Tibial artery (tissue), 4 donors: ENCODE measurements at regions not wholly inside any gene's neighbourhood (a gene's known extent, or its start where the extent isn't known, plus 50 kb on each side); places are given as distances from the start of the nearest gene placed in this dataset.

Source experiments
- DNase-seq, 2 donors: peaks; one replicate each; pipeline ENCODE4 v3.0.0-alpha.2; 2019
- H3K27ac ChIP-seq, 2 donors: fragments of 200-600 bp; sonication (generic) in 1 of 2; 1 replicate in 1 of 2; 2 replicates in 1 of 2; pipeline ENCODE4 v1.5.1; 2018 to 2019; ENCODE audit warnings: mild to moderate bottlenecking in 1 of 2
- H3K27me3 ChIP-seq, 2 donors: fragments of 200-600 bp; sonication (generic) in 1 of 2; one replicate each; pipeline versions ENCODE4 v1.5.1 to v1.6.0; 2016 to 2019
- H3K36me3 ChIP-seq, 3 donors: fragments of 200-600 bp; sonication (generic) in 2 of 3; one replicate each; pipeline ENCODE4 v1.5.1; 2016 to 2019; ENCODE audit warnings: mild to moderate bottlenecking in 2 of 3
- H3K4me1 ChIP-seq, 4 donors: fragments of 200-600 bp; sonication (generic) in 2 of 4; 1 replicate in 3 of 4; 2 replicates in 1 of 4; pipeline ENCODE4 v1.5.1; 2016 to 2019
- H3K4me3 ChIP-seq, 2 donors: fragments of 200-600 bp; sonication (generic) in 1 of 2; 1 replicate in 1 of 2; 2 replicates in 1 of 2; pipeline ENCODE4 v1.5.1; 2018 to 2019; ENCODE audit warnings: mild to moderate bottlenecking in 2 of 2
- H3K9me3 ChIP-seq, 3 donors: fragments of 200-600 bp; sonication (generic) in 1 of 3; one replicate each; pipeline ENCODE4 v1.5.1; 2016 to 2019
- intact Hi-C: fragments of 100-400 bp; cut with DNase I; formaldehyde crosslinking; loops from one replicate; pipeline ENCODE4 v1.15.0; 2023; ENCODE audit warnings: low total_unique reads
- TF ChIP-seq, protein P1 (sequence below), 2 experiments: fragments of 200-600 bp in 1 of 2; fragments of 450-650 bp in 1 of 2; IDR thresholded peaks; one replicate each; pipeline ENCODE4 v1.5.1; 2017 to 2019; ENCODE audit warnings: antibody characterized with exemption in 2 of 2, mild to moderate bottlenecking in 1 of 2, moderate library complexity in 1 of 2

DNA sequence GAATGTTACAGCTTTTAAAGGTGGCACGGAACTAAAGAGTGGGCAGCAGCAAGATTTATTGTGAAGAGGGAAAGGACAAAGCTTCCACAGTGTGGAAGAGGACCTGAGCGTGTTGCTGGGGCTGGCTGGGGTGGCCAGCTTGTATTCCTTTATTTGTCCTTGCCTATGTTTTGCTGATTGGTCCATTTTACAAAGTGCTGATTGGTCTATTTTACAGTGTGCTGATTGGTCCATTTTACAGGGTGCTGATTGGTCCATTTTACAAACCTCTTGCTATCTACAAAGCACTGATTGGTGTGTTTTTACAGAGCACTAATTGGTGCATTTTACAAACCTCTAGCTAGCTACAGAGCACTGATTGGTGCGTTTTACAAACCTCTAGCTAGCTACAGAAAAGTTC, 109.7 kb upstream of the DDX18 start:
- TF ChIP-seq, protein P1, sequence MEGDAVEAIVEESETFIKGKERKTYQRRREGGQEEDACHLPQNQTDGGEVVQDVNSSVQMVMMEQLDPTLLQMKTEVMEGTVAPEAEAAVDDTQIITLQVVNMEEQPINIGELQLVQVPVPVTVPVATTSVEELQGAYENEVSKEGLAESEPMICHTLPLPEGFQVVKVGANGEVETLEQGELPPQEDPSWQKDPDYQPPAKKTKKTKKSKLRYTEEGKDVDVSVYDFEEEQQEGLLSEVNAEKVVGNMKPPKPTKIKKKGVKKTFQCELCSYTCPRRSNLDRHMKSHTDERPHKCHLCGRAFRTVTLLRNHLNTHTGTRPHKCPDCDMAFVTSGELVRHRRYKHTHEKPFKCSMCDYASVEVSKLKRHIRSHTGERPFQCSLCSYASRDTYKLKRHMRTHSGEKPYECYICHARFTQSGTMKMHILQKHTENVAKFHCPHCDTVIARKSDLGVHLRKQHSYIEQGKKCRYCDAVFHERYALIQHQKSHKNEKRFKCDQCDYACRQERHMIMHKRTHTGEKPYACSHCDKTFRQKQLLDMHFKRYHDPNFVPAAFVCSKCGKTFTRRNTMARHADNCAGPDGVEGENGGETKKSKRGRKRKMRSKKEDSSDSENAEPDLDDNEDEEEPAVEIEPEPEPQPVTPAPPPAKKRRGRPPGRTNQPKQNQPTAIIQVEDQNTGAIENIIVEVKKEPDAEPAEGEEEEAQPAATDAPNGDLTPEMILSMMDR (IDR thresholded peaks at IDR 0.05) = no peak
- DNase-seq = no peak
- Histone ChIP-seq H3K4me1 (no peaks in the 10 kb centered on the region), H3K27ac (no peak overlapping the region), H3K4me3 (no peak overlapping the region), H3K36me3 (no peaks in the 10 kb centered on the region), H3K9me3 (no peaks in the 10 kb centered on the region), H3K27me3 (no peaks in the 10 kb centered on the region)
- intact Hi-C loops = no loop called here

DNA sequence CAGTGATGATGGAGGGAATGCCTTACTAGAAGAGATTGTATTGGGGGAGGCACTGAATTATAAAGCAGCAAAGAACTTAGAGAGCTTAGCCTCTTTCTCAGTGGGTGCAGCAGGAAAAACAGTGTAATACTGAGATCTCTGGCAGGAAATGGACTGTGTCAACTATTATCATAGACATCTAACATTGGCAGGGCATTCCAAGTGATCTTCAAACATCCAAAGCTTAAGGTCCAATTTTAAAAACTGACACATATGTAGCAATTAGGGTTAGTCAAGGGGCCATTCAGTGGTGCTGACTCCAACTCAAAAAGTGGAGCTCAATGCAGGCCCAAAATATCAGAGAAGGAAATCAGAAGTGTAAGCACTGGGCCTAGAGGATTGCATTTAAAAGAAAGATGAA, 106.6 kb upstream of the DDX18 start:
- TF ChIP-seq, protein P1 (IDR thresholded peaks at IDR 0.05) = no peak
- H3K36me3 ChIP-seq = no peaks in the 10 kb centered on the region
- H3K9me3 ChIP-seq = no peaks in the 10 kb centered on the region
- intact Hi-C loops = no loop called here
- no peak overlapping the region for H3K27ac ChIP-seq
- no peaks in the 10 kb centered on the region for H3K27me3 ChIP-seq
- H3K4me3 ChIP-seq = no peak overlapping the region
- no peak for DNase-seq
- H3K4me1 ChIP-seq = no peaks in the 10 kb centered on the region

DNA sequence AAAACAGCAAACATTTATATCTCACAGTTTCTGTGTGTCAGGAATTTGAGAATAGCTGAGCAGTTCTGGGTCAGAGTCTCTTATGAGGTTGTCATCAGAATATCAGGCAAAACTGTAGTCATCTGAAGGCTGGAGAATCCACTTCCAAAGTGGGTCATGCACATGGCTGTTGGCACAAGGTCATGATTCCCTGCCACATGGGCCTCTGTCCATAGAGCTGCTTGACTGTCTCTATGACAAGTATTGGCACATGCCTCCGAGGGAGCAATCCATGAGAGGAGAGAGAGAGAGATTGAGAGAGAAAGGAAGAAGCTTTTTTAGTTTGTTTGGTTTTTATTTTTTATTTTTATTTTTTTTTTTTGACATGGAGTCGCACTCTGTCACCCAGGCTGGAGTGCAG, 101.8 kb upstream of the DDX18 start:
- H3K4me1 ChIP-seq = no peaks in the 10 kb centered on the region
- H3K4me3 ChIP-seq = no peak overlapping the region
- H3K36me3 ChIP-seq = no peaks in the 10 kb centered on the region
- intact Hi-C loops = no loop called here
- no peak overlapping the region for H3K27ac ChIP-seq
- DNase-seq = no peak
- no peaks in the 10 kb centered on the region for H3K9me3 ChIP-seq
- no peaks in the 10 kb centered on the region for H3K27me3 ChIP-seq
- TF ChIP-seq, protein P1 (IDR thresholded peaks at IDR 0.05) = no peak

DNA sequence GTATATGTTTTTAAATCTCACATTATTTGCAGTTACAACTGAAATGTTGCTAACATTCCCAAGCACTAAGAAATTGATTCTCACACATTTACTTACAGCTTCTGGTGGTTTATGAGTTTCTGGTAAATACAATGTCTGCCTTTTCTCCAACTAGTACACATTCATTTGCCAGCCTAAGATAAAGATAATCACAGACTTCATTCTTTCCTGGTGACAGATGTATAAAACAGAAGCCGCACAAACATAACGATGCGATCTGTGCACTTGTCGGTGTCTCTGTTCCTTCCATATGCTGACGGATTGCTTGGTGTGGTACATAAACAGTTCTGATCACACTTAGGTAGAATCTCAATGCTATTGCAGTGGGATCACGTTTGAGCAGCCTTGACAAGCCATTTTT, 100.4 kb upstream of the DDX18 start:
- no peak for DNase-seq
- H3K27me3 ChIP-seq = no peaks in the 10 kb centered on the region
- no peak overlapping the region for H3K4me3 ChIP-seq
- H3K36me3 ChIP-seq = no peaks in the 10 kb centered on the region
- no peaks in the 10 kb centered on the region for H3K9me3 ChIP-seq
- H3K4me1 ChIP-seq = no peaks in the 10 kb centered on the region
- no peak overlapping the region for H3K27ac ChIP-seq
- intact Hi-C loops = no loop called here
- TF ChIP-seq, protein P1 (IDR thresholded peaks at IDR 0.05) = no peak

DNA sequence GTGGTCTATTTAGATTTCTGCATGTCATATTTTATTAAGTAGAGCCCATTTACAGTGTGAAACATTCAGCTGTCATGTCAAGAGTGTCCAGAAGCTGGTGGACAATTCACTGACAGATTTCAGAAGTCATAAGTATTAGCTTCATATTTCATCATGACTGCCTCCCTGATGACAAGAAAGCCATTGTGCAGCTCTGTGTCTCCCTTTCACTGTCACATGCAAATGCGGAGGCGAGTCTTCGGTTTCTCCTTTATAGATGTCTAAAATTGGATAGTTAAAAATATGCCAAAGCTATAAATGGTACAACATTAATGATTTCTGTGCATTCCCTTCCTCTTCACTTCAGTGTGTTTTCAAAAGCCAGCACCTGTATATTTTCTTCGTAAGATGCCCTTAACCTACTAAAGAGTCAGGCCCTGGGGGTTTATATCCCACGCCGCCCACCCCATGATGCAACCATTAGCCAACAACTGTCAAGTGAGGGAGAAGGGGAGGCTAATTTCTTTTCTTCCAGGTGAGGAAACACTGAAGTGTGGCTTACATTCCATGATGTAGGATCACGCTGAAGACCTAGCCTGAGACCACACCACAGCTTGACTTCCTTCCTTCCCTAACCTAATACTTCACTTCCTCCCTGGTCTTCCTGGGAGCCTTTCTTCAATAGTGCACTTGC, 99.6 kb upstream of the DDX18 start:
- H3K27me3 ChIP-seq = no peaks in the 10 kb centered on the region
- H3K36me3 ChIP-seq = no peaks in the 10 kb centered on the region
- H3K9me3 ChIP-seq = no peaks in the 10 kb centered on the region
- DNase-seq = no peak
- no peaks in the 10 kb centered on the region for H3K4me1 ChIP-seq
- intact Hi-C loops = no loop called here
- TF ChIP-seq, protein P1 (IDR thresholded peaks at IDR 0.05) = no peak
- no peak overlapping the region for H3K27ac ChIP-seq
- H3K4me3 ChIP-seq = no peak overlapping the region

DNA sequence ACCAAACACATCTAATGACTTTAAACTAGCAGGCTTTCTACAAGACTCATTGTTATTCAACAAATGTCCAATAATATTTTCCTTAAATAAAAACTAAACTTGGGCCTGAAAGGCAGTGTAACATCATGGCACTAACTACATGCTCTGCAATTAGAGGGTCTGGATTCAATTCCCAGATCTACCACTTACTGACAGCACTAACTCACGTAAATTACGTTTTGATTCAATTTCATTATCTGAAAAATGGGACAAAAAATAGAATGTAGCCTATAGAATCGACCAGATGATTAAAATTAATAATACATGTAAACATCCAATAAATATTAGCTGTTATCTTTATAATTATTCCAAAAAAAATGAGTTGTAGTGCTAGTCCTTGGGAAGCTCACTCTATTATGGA, 98.0 kb upstream of the DDX18 start:
- Histone ChIP-seq H3K36me3 (no peaks in the 10 kb centered on the region), H3K27me3 (no peaks in the 10 kb centered on the region), H3K4me3 (no peak overlapping the region), H3K9me3 (no peaks in the 10 kb centered on the region), H3K4me1 (no peaks in the 10 kb centered on the region), H3K27ac (no peak overlapping the region)
- TF ChIP-seq, protein P1 (IDR thresholded peaks at IDR 0.05) = no peak
- intact Hi-C loops = no loop called here
- DNase-seq = no peak
